ENCODE measurements at regions not wholly inside any gene's neighbourhood (a gene's known extent, or its start where the extent isn't known, plus 50 kb on each side); places are given as distances from the start of the nearest gene placed in this dataset.
"Not testable (repeated sequence)": the region's sequence is repeated elsewhere in the genome, so short reads cannot be mapped to it uniquely, and the experiment has no call there.

DNA sequence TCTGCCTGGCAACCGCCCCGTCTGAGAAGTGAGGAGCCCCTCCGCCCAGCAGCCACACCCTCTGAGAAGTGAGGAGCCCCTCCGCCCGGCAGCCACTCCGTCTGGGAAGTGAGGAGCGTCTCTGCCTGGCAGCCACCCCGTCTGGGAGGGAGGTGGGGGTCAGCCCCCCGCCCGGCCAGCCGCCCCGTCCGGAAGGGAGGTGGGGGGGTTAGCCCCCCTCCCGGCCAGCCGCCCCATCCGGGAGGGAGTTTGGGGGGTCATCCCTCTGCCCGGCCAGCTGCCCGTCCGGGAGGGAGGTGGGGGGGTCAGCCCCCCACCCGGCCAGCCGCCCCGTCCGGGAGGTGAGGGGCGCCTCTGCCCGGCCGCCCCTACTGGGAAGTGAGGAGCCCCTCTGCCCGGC, 269.0 kb downstream of the FAM72C start:
- TF ChIP-seq, protein P1, sequence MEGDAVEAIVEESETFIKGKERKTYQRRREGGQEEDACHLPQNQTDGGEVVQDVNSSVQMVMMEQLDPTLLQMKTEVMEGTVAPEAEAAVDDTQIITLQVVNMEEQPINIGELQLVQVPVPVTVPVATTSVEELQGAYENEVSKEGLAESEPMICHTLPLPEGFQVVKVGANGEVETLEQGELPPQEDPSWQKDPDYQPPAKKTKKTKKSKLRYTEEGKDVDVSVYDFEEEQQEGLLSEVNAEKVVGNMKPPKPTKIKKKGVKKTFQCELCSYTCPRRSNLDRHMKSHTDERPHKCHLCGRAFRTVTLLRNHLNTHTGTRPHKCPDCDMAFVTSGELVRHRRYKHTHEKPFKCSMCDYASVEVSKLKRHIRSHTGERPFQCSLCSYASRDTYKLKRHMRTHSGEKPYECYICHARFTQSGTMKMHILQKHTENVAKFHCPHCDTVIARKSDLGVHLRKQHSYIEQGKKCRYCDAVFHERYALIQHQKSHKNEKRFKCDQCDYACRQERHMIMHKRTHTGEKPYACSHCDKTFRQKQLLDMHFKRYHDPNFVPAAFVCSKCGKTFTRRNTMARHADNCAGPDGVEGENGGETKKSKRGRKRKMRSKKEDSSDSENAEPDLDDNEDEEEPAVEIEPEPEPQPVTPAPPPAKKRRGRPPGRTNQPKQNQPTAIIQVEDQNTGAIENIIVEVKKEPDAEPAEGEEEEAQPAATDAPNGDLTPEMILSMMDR (IDR thresholded peaks at IDR 0.05), result not testable (repeated sequence)
- TF ChIP-seq POLR2A (IDR thresholded peaks at IDR 0.05), result not testable (repeated sequence)
